Ishikawa (cell line): ENCODE measurements at regions not wholly inside any gene's neighbourhood (a gene's known extent, or its start where the extent isn't known, plus 50 kb on each side); places are given as distances from the start of the nearest gene placed in this dataset.

Source experiments
- CEBPB ChIP-seq: IDR thresholded peaks from 2 replicates; pipeline ENCODE4 v1.6.1; 2012
- CREB1 ChIP-seq: IDR thresholded peaks from 2 replicates; pipeline ENCODE4 v1.6.1; 2012; ENCODE audit warnings: low read depth
- EGR1 ChIP-seq: IDR thresholded peaks from 2 replicates; pipeline ENCODE4 v1.6.1; 2012
- EP300 ChIP-seq: IDR thresholded peaks from 2 replicates; pipeline ENCODE4 v1.6.1; 2012; ENCODE audit warnings: borderline replicate concordance
- FOXM1 ChIP-seq: IDR thresholded peaks from 2 replicates; pipeline ENCODE4 v1.6.1; 2012; ENCODE audit warnings: low read depth, borderline replicate concordance
- NFIC ChIP-seq: IDR thresholded peaks from 2 replicates; pipeline ENCODE4 v1.6.1; 2012
- RAD21 ChIP-seq: IDR thresholded peaks from 2 replicates; pipeline ENCODE4 v1.6.1; 2012; ENCODE audit warnings: low read depth
- TAF1 ChIP-seq: IDR thresholded peaks from 2 replicates; pipeline ENCODE4 v1.6.1; 2012; ENCODE audit warnings: low read depth, mild to moderate bottlenecking
- TCF12 ChIP-seq: IDR thresholded peaks from 2 replicates; pipeline ENCODE4 v1.6.1; 2012; ENCODE audit warnings: low read depth
- TEAD4 ChIP-seq: IDR thresholded peaks from 2 replicates; pipeline ENCODE4 v1.6.1; 2012
- YY1 ChIP-seq: IDR thresholded peaks from 2 replicates; pipeline ENCODE4 v1.6.1; 2012; ENCODE audit warnings: low read depth
- ZBTB7A ChIP-seq: IDR thresholded peaks from 2 replicates; pipeline ENCODE4 v1.6.1; 2012; ENCODE audit warnings: low read depth
- TF ChIP-seq, protein P1 (sequence below): IDR thresholded peaks from 2 replicates; pipeline ENCODE4 v1.6.1; 2012
- TF ChIP-seq, protein P2 (sequence below): IDR thresholded peaks from 2 replicates; pipeline ENCODE4 v1.6.1; 2012
- TF ChIP-seq, protein P3 (sequence below): IDR thresholded peaks from 2 replicates; pipeline ENCODE4 v1.6.1; 2012; ENCODE audit warnings: low read depth, mild to moderate bottlenecking

DNA sequence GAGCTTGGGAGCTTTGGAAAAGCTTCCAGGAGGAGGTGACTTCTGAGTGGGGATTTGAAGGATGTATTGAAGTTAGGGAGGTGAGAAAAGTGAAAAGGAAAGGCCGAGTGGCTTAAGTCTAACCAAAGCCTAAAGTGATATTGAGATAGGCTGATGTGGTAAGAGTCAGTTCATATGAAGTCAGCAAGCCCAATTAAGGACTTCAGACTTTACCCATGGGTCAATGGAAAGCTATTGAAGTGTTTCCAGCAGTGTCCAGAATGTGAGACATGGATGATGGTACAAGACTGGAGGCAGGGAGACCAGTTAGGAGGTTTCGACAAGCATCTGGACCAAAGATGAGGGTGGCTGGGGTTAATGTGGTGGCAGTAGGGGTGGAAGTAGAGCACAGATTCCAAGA is 134.3 kb upstream of the WWC1 start:
- no peak for TF ChIP-seq ZBTB7A
- no peak for TF ChIP-seq NFIC
- TF ChIP-seq EGR1 = no peak
- TF ChIP-seq CREB1 = no peak
- TF ChIP-seq, protein P1, sequence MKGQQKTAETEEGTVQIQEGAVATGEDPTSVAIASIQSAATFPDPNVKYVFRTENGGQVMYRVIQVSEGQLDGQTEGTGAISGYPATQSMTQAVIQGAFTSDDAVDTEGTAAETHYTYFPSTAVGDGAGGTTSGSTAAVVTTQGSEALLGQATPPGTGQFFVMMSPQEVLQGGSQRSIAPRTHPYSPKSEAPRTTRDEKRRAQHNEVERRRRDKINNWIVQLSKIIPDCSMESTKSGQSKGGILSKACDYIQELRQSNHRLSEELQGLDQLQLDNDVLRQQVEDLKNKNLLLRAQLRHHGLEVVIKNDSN = no peak
- TF ChIP-seq CEBPB = no peak
- no peak for TF ChIP-seq EP300
- TF ChIP-seq, protein P2, sequence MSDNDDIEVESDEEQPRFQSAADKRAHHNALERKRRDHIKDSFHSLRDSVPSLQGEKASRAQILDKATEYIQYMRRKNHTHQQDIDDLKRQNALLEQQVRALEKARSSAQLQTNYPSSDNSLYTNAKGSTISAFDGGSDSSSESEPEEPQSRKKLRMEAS = no peak
- no peak for TF ChIP-seq RAD21

DNA sequence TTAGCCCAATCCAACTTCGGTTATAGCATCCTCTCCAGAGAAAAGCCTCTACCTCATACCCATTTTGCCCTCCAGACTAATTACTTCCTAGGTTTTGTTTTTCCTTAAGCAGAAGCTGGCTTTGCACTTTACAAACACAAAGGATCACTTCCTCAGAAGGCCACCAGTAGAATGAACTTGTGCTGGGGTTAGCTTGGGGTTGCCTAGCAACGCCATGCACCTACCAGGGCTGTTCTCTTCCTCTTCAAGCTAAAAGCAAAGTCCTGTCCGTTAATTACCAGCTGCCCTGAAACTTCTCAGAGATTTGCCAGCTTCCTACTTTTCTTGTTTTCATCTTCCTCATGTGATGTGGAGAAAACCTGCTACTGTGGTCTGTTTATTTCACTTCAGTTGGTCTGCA is 132.0 kb upstream of the WWC1 start:
- TF ChIP-seq CEBPB (no peak), CREB1 (no peak), NFIC (no peak), ZBTB7A (no peak), YY1 (no peak), EP300 (no peak), EGR1 (no peak), TEAD4 (no peak)
- TF ChIP-seq, protein P1 = no peak
- TF ChIP-seq, protein P2 = no peak
- TF ChIP-seq, protein P3, sequence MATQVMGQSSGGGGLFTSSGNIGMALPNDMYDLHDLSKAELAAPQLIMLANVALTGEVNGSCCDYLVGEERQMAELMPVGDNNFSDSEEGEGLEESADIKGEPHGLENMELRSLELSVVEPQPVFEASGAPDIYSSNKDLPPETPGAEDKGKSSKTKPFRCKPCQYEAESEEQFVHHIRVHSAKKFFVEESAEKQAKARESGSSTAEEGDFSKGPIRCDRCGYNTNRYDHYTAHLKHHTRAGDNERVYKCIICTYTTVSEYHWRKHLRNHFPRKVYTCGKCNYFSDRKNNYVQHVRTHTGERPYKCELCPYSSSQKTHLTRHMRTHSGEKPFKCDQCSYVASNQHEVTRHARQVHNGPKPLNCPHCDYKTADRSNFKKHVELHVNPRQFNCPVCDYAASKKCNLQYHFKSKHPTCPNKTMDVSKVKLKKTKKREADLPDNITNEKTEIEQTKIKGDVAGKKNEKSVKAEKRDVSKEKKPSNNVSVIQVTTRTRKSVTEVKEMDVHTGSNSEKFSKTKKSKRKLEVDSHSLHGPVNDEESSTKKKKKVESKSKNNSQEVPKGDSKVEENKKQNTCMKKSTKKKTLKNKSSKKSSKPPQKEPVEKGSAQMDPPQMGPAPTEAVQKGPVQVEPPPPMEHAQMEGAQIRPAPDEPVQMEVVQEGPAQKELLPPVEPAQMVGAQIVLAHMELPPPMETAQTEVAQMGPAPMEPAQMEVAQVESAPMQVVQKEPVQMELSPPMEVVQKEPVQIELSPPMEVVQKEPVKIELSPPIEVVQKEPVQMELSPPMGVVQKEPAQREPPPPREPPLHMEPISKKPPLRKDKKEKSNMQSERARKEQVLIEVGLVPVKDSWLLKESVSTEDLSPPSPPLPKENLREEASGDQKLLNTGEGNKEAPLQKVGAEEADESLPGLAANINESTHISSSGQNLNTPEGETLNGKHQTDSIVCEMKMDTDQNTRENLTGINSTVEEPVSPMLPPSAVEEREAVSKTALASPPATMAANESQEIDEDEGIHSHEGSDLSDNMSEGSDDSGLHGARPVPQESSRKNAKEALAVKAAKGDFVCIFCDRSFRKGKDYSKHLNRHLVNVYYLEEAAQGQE = no peak

DNA sequence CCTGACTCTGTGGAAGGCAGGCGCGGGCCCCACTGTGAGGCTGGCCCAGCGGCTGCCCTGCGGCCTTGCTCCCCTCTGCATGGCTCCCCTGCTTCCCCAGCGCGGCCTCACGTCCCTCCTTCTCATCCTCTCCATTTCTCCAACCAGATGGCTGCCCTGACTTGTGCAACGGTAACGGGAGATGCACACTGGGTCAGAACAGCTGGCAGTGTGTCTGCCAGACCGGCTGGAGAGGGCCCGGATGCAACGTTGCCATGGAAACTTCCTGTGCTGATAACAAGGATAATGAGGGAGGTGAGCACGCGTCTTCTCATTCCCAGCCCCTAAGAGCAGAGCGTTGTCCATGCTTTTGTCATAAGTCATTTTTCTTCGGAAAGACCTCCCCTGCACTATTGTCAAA is 129.0 kb upstream of the WWC1 start:
- TF ChIP-seq, protein P2 = no peak
- TF ChIP-seq FOXM1 = no peak
- no peak for TF ChIP-seq CEBPB
- no peak for TF ChIP-seq NFIC
- TF ChIP-seq, protein P1 = no peak
- TF ChIP-seq, protein P3 = no peak
- no peak for TF ChIP-seq TCF12
- no peak for TF ChIP-seq ZBTB7A
- TF ChIP-seq YY1 = no peak
- no peak for TF ChIP-seq EGR1
- TF ChIP-seq RAD21 = no peak
- TF ChIP-seq TAF1 = no peak
- TF ChIP-seq CREB1 = no peak
- TF ChIP-seq EP300 = no peak

DNA sequence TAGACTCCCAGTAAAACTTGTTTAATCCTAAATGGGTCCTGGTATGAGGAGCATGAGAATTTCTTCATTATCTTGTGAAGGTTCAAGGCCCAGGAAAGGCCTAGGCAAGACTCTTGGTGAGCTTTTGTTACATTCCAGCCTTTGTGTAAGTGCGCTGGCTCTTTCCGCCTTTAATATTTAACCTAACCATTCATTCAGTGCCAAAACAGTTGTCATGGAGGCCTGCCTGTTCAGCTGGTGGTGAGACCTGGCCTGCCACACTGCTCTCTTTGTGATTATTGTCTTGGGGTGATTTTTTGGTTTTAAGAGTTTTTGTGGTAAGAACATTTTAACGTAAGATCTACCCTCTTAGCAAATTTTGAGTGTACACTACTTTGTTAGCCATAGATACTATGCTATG is 127.5 kb upstream of the WWC1 start:
- TF ChIP-seq FOXM1 = no peak
- TF ChIP-seq TAF1 = no peak
- no peak for TF ChIP-seq CEBPB
- TF ChIP-seq YY1 = no peak
- no peak for TF ChIP-seq EP300
- no peak for TF ChIP-seq RAD21
- TF ChIP-seq ZBTB7A = no peak
- TF ChIP-seq, protein P2 = no peak
- no peak for TF ChIP-seq NFIC
- TF ChIP-seq, protein P3 = no peak
- TF ChIP-seq, protein P1 = no peak
